A673 (cell line): ENCODE measurements at regions not wholly inside any gene's neighbourhood (a gene's known extent, or its start where the extent isn't known, plus 50 kb on each side); places are given as distances from the start of the nearest gene placed in this dataset.

Source experiments
- BruUV-seq: library from RNA; stranded (reverse); fragments of 400-500 nt; replicated peaks from 2 replicates; lab custom pipeline; 2021; lab: Mats Ljungman, UMichigan
- CTCF ChIA-PET: fragments of 300-600 bp; sonication (Branson Sonifier 250); formaldehyde crosslinking; loops from one replicate; lab custom pipeline; 2022; ENCODE audit warnings: antibody characterized with exemption; lab: Charles Lee
- POLR2A ChIA-PET: fragments of 300-600 bp; sonication (Branson Sonifier 250); formaldehyde crosslinking; loops from one replicate; lab custom pipeline; 2022; ENCODE audit warnings: antibody characterized with exemption; ENCODE audit not compliant: low non-redundant PET; lab: Charles Lee
- DNase-seq: peaks from one replicate; pipeline ENCODE4 v3.0.0-alpha.2; 2015; ENCODE audit warnings: low spot score
- H3K27ac ChIP-seq: fragments of 200-600 bp; sonication (generic); 2 replicates; pipeline ENCODE4 v1.5.1; 2016; ENCODE audit warnings: mixed run types, low read depth, mild to moderate bottlenecking, mixed read lengths, antibody characterized with exemption, low read length; ENCODE audit not compliant: poor library complexity, severe bottlenecking
- H3K27me3 ChIP-seq: fragments of 200-600 bp; sonication (generic); replicated peaks from 2 replicates; pipeline ENCODE4 v1.6.1; 2017; ENCODE audit warnings: mixed run types, low read depth, mild to moderate bottlenecking, mixed read lengths, antibody characterized with exemption, low read length; ENCODE audit not compliant: insufficient read depth, poor library complexity
- H3K36me3 ChIP-seq: fragments of 200-600 bp; sonication (generic); 2 replicates; pipeline ENCODE4 v1.6.1; 2016; ENCODE audit warnings: mixed run types, mild to moderate bottlenecking, mixed read lengths, antibody characterized with exemption, low read length; ENCODE audit not compliant: insufficient read depth, poor library complexity, severe bottlenecking
- H3K4me1 ChIP-seq: fragments of 200-600 bp; sonication (generic); 2 replicates; pipeline ENCODE4 v1.6.1; 2017; ENCODE audit warnings: mixed run types, mild to moderate bottlenecking, mixed read lengths, antibody characterized with exemption, low read length; ENCODE audit not compliant: insufficient read depth, poor library complexity, severe bottlenecking
- H3K4me3 ChIP-seq: fragments of 200-600 bp; sonication (generic); 2 replicates; pipeline ENCODE4 v1.5.1; 2016; ENCODE audit warnings: low read depth, mixed run types, mild to moderate bottlenecking, mixed read lengths, low read length; ENCODE audit not compliant: poor library complexity, severe bottlenecking
- H3K9me3 ChIP-seq: fragments of 200-600 bp; sonication (generic); 2 replicates; pipeline ENCODE4 v1.6.1; 2016; ENCODE audit warnings: mixed run types, low read depth, mild to moderate bottlenecking, mixed read lengths, antibody characterized with exemption, low read length; ENCODE audit not compliant: poor library complexity, severe bottlenecking
- CTCF ChIP-seq: fragments of 300-800, 200-600 bp; sonication (generic); conservative IDR thresholded peaks from 2 replicates; pipeline ENCODE4 v1.5.1; 2017; ENCODE audit warnings: low read depth, mild to moderate bottlenecking, antibody characterized with exemption, low read length, moderate library complexity, mixed read lengths
- EZH2 ChIP-seq: fragments of 200-600 bp; sonication (generic); IDR thresholded peaks from 2 replicates; pipeline ENCODE4 v1.6.1; 2017; ENCODE audit warnings: borderline replicate concordance, low read depth, mild to moderate bottlenecking, mixed read lengths, antibody characterized with exemption, low read length; ENCODE audit not compliant: poor library complexity, severe bottlenecking
- intact Hi-C: fragments of 100-400 bp; cut with micrococcal nuclease; formaldehyde crosslinking; loops from one replicate; pipeline ENCODE4 v1.10.0; 2022; ENCODE audit not compliant: unreplicated experiment

- no TSS peak for BruUV-seq
- Histone ChIP-seq H3K36me3 (peaks cover 6% of the 10 kb centered on the region), H3K4me3 (no peak overlapping the region), H3K27me3 (no peaks in the 10 kb centered on the region), H3K27ac (no peak overlapping the region), H3K9me3 (peaks cover 3% of the 10 kb centered on the region), H3K4me1 (no peaks in the 10 kb centered on the region)
- TF ChIP-seq CTCF (no peak), EZH2 (no peak)
- no peak for DNase-seq
- CTCF ChIA-PET = no interaction called here
- intact Hi-C loops = no loop called here
- POLR2A ChIA-PET = no interaction called here
Observed at GRCh38 chr7:149568218-149568617, 70.6 kb upstream of the ZNF746 start.

GRCh38 chr7:149566103-149566502 is 68.5 kb upstream of the ZNF746 start:
- no peak for DNase-seq
- no peak overlapping the region for H3K4me3 ChIP-seq
- TF ChIP-seq CTCF (no peak), EZH2 (no peak)
- H3K27ac ChIP-seq = no peak overlapping the region
- no peaks in the 10 kb centered on the region for H3K27me3 ChIP-seq
- H3K9me3 ChIP-seq = peaks cover 3% of the 10 kb centered on the region
- no TSS peak for BruUV-seq
- CTCF ChIA-PET = no interaction called here
- H3K4me1 ChIP-seq = no peaks in the 10 kb centered on the region
- H3K36me3 ChIP-seq = peaks cover 6% of the 10 kb centered on the region
- POLR2A ChIA-PET = no interaction called here
- intact Hi-C loops = no loop called here

- Histone ChIP-seq H3K4me3 (no peak overlapping the region), H3K27ac (no peak overlapping the region), H3K36me3 (peaks cover 6% of the 10 kb centered on the region), H3K4me1 (no peaks in the 10 kb centered on the region), H3K27me3 (no peaks in the 10 kb centered on the region), H3K9me3 (peaks cover 3% of the 10 kb centered on the region)
- ChIA-PET CTCF (no interaction called here), POLR2A (no interaction called here)
- no TSS peak for BruUV-seq
- intact Hi-C loops = no loop called here
- DNase-seq = no peak
- no peak for TF ChIP-seq CTCF
- TF ChIP-seq EZH2 = no peak
Observed at GRCh38 chr7:149565096-149565382, 67.4 kb upstream of the ZNF746 start.
